GM18907 (cell line): ENCODE measurements at regions not wholly inside any gene's neighbourhood (a gene's known extent, or its start where the extent isn't known, plus 50 kb on each side); places are given as distances from the start of the nearest gene placed in this dataset.

ENCODE experiments used
- ATAC-seq: cut with Tn5 transposase; IDR thresholded peaks from one replicate; pipeline ENCODE4 v1.9.1; 2021; ENCODE audit warnings: mild to moderate bottlenecking, moderate library complexity; ENCODE audit not compliant: unreplicated experiment

- ATAC-seq: no peak
Measured at GRCh38 chr11:93959663-93960062, 61.5 kb upstream of the HEPHL1 start.

GRCh38 chr11:93963072-93963471 is 58.1 kb upstream of the HEPHL1 start:
- ATAC-seq: no peak

DNA sequence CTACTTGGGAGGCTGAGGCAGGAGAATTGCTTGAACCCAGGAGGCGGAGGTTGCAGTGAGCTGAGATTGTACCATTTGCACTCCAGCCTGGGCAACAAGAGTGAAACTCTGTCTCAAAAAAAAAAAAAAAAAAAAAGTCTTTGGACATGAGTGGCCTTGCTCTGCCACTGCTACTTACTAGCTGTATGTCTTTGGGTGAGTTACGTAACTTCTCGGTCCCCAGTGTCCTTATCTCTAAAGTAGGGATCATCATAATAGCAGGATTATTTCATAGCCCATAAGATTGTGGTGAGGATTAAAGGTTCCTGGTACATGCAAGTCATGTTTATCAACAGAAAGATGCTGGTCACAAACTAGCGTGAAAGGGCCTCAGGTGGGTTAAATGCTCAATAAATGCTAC is 53.9 kb upstream of the HEPHL1 start:
- ATAC-seq: no peak

GRCh38 chr11:93967944-93968343 is 53.2 kb upstream of the HEPHL1 start:
- no peak for ATAC-seq

DNA sequence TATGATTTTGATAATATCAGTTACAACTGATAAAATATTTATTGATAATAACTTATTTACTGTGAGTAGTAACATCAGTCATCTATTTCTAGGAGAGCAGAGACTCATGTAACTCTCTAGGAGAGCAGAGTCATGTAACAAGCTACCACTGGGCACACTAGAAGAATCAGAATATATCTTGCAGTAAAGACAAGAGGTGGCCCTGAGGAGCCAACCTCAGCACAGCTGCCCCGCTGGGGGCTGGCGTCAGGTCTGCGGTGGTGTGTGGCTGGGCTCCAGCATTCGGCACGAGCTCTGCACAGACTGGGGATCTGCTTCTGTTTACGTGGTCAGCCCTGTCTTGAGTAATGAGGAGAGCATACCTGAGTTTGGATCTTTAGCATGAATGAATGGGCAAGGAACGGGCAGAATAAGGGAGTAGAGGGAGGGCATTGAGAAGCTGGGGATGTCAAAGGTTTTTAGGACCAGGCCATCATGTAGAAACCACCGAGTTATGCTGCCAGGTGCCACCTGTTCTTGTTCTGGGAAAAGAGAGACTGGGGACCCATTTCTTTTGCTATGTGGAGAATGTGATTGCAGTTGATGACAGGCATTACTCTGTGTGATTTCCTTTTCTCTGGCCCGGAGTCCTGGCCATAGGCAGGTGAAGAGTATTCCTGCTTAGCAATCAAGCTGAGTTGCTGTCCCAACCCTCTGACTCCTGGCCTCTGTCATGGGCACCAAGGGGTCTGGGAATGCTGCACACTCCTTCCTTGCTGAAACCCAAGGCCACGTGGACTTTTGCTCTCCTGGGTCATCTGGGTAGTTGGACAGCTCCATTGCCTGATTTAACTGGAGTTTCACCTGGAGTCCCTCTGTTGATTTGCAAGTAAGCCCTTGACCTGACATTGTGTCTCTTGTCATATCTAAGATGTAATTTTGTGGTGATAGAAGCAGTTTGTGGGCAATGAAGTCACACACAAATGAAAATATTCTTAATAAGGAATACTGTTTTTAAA is 50.9 kb upstream of the HEPHL1 start:
- ATAC-seq: no peak
